Left lung (tissue), 4 donors: ENCODE measurements at regions not wholly inside any gene's neighbourhood (a gene's known extent, or its start where the extent isn't known, plus 50 kb on each side); places are given as distances from the start of the nearest gene placed in this dataset.
A peak's percentile ranks its signal among the peaks of the same experiment; 100 is the strongest.
"Not testable (repeated sequence)": the region's sequence is repeated elsewhere in the genome, so short reads cannot be mapped to it uniquely, and the experiment has no call there.

Experiments used
- ATAC-seq: fragments of 200-7000 bp; cut with Tn5 transposase; one replicate; pipeline ENCODE4 v1.9.1; 2020; ENCODE audit warnings: moderate library complexity
- DNase-seq, 4 donors: peaks; one replicate each; pipeline ENCODE4 v3.0.0-alpha.2; 2013 to 2020
- H3K27ac ChIP-seq, 2 donors: fragments of 200-600 bp; sonication (generic) in 1 of 2; one replicate each; pipeline versions ENCODE4 v1.5.0 to v1.8.0; 2020 to 2021
- H3K27me3 ChIP-seq, 2 donors: fragments of 200-600 bp; sonication (generic) in 1 of 2; one replicate each; pipeline versions ENCODE4 v1.5.0 to v1.8.0; 2020 to 2021
- H3K36me3 ChIP-seq, 2 donors: fragments of 200-600 bp; sonication (generic) in 1 of 2; one replicate each; pipeline versions ENCODE4 v1.5.0 to v1.8.0; 2020 to 2021
- H3K4me1 ChIP-seq, 2 donors: fragments of 200-600 bp; one replicate each; pipeline ENCODE4 v1.8.0; 2021
- H3K4me3 ChIP-seq, 2 donors: fragments of 200-600 bp; sonication (generic) in 1 of 2; one replicate each; pipeline versions ENCODE4 v1.5.0 to v1.8.0; 2020 to 2021; ENCODE audit warnings: mild to moderate bottlenecking in 1 of 2
- H3K9me3 ChIP-seq, 2 donors: fragments of 200-600 bp; sonication (generic) in 1 of 2; one replicate each; pipeline versions ENCODE4 v1.5.0 to v1.8.0; 2020 to 2021
- CTCF ChIP-seq, 2 donors: fragments of 200-600 bp; sonication (generic) in 1 of 2; IDR thresholded peaks; one replicate each; pipeline versions ENCODE4 v1.5.0 to v1.8.0; 2021; ENCODE audit warnings: antibody characterized with exemption in 2 of 2
- intact Hi-C, 2 donors: fragments of 100-400 bp; cut with DNase I; formaldehyde crosslinking; loops; one replicate each; pipeline versions ENCODE4 v1.11.2 to v1.14.2; 2022
- donor health status: DM: no; HTN: yes; CAD: no.
- donor health status: DM: no; HTN: no; CAD: no.

GRCh38 chr1:116850436-116850835 lies 59.3 kb upstream of the PTGFRN start:
- no peak for TF ChIP-seq CTCF (IDR thresholded peaks at IDR 0.05)
- DNase-seq (no peak), ATAC-seq (no peak)
- intact Hi-C loops = no loop called here
- H3K27ac ChIP-seq = no peak overlapping the region
- no peak overlapping the region for H3K4me3 ChIP-seq
- H3K27me3 ChIP-seq = no peaks in the 10 kb centered on the region
- H3K4me1 ChIP-seq = peaks cover 5 to 21% of the 10 kb centered on the region in 2 donors
- H3K36me3 ChIP-seq = no peaks in the 10 kb centered on the region
- no peaks in the 10 kb centered on the region for H3K9me3 ChIP-seq

GRCh38 chr1:116851189-116851588 lies 58.5 kb upstream of the PTGFRN start:
- H3K4me3 ChIP-seq, H3K27ac ChIP-seq, ATAC-seq, H3K9me3 ChIP-seq, H3K36me3 ChIP-seq, H3K27me3 ChIP-seq, intact Hi-C loops, DNase-seq: not testable (repeated sequence)
- H3K4me1 ChIP-seq = peaks cover 5 to 21% of the 10 kb centered on the region in 2 donors

- H3K4me3 ChIP-seq = no peak overlapping the region
- intact Hi-C loops = no loop called here
- H3K36me3 ChIP-seq = no peaks in the 10 kb centered on the region
- no peak for ATAC-seq
- no peak for TF ChIP-seq CTCF (IDR thresholded peaks at IDR 0.05)
- no peaks in the 10 kb centered on the region for H3K9me3 ChIP-seq
- H3K4me1 ChIP-seq = peaks cover 5 to 21% of the 10 kb centered on the region in 2 donors
- DNase-seq = no peak
- H3K27ac ChIP-seq = no peak overlapping the region
- H3K27me3 ChIP-seq = no peaks in the 10 kb centered on the region
These were observed 57.9 kb upstream of the PTGFRN start for GRCh38 chr1:116851846-116852245.

GRCh38 chr1:116852367-116852766 lies 57.3 kb upstream of the PTGFRN start:
- H3K4me1 ChIP-seq = peaks cover 5 to 21% of the 10 kb centered on the region in 2 donors
- no peaks in the 10 kb centered on the region for H3K9me3 ChIP-seq
- ATAC-seq (no peak), DNase-seq (no peak)
- H3K4me3 ChIP-seq = no peak overlapping the region
- TF ChIP-seq CTCF (IDR thresholded peaks at IDR 0.05) = no peak
- intact Hi-C loops = no loop called here
- H3K27me3 ChIP-seq = no peaks in the 10 kb centered on the region
- no peaks in the 10 kb centered on the region for H3K36me3 ChIP-seq
- no peak overlapping the region for H3K27ac ChIP-seq

- Histone ChIP-seq H3K4me1 (peaks cover 5 to 21% of the 10 kb centered on the region in 2 donors), H3K4me3 (no peak overlapping the region), H3K27me3 (no peaks in the 10 kb centered on the region), H3K27ac (no peak overlapping the region), H3K9me3 (no peaks in the 10 kb centered on the region), H3K36me3 (no peaks in the 10 kb centered on the region)
- DNase-seq (no peak), ATAC-seq (no peak)
- TF ChIP-seq CTCF (IDR thresholded peaks at IDR 0.05) = no peak
- intact Hi-C loops = no loop called here
These were observed 56.8 kb upstream of the PTGFRN start for GRCh38 chr1:116852910-116853309.

- ATAC-seq (peak; percentile 95), DNase-seq (peak in 1 of 4 donors; percentile 51)
- intact Hi-C loops = no loop called here
- TF ChIP-seq CTCF (IDR thresholded peaks at IDR 0.05) = no peak
- Histone ChIP-seq H3K4me1 (peaks cover 5 to 21% of the 10 kb centered on the region in 2 donors), H3K27me3 (no peaks in the 10 kb centered on the region), H3K36me3 (no peaks in the 10 kb centered on the region), H3K9me3 (no peaks in the 10 kb centered on the region), H3K27ac (no peak overlapping the region), H3K4me3 (no peak overlapping the region)
These were observed 55.9 kb upstream of the PTGFRN start for GRCh38 chr1:116853680-116854402.
